ENCODE measurements at regions not wholly inside any gene's neighbourhood (a gene's known extent, or its start where the extent isn't known, plus 50 kb on each side); places are given as distances from the start of the nearest gene placed in this dataset.

- TF ChIP-seq CTCF (IDR thresholded peaks at IDR 0.05) (no peak), EZH2 (IDR thresholded peaks at IDR 0.05) (no peak)
Observed at GRCh38 chr21:28325618-28326017, 667.1 kb downstream of the LTN1 start.
